ENCODE measurements at regions not wholly inside any gene's neighbourhood (a gene's known extent, or its start where the extent isn't known, plus 50 kb on each side); places are given as distances from the start of the nearest gene placed in this dataset.
"Not testable (repeated sequence)": the region's sequence is repeated elsewhere in the genome, so short reads cannot be mapped to it uniquely, and the experiment has no call there.

GRCh38 chr21:5111197-5111596 is 5410.2 kb upstream of the TPTE start:
- H3K23ac ChIP-seq (ENCODE audit: low read depth, low read length, poor library complexity); H4K91ac ChIP-seq (ENCODE audit: low read depth, low read length, poor library complexity); H3K14ac ChIP-seq (ENCODE audit: low read length); H2BK5ac ChIP-seq (ENCODE audit: low read length); H2AK5ac ChIP-seq (ENCODE audit: low read depth, low read length); H3K9me3 ChIP-seq (replicated peaks in 1 of 2; ENCODE audit: control insufficient read depth in 2 of 2, insufficient read depth in 1 of 2, low read depth in 1 of 2, low read length in 2 of 2); H3K4ac ChIP-seq (ENCODE audit: low read length); H2BK15ac ChIP-seq (ENCODE audit: low read length); H4K8ac ChIP-seq (ENCODE audit: low read depth, low read length); DNase-seq (ENCODE audit: low spot score); H2BK12ac ChIP-seq (ENCODE audit: low read length); H3K9ac ChIP-seq (ENCODE audit: low read depth, low read length, poor library complexity); H2AFZ ChIP-seq (ENCODE audit: low read length); H2BK120ac ChIP-seq (ENCODE audit: low read depth, low read length); H3K4me3 ChIP-seq (ENCODE audit: low read length in 2 of 2); H3K36me3 ChIP-seq (replicated peaks in 1 of 2; ENCODE audit: control insufficient read depth in 2 of 2, insufficient read depth in 2 of 2, low read length in 2 of 2); H3K27me3 ChIP-seq (ENCODE audit: control insufficient read depth in 3 of 3, insufficient read depth in 3 of 3, low read depth in 1 of 3, low read length in 3 of 3); H3K4me1 ChIP-seq (ENCODE audit: control insufficient read depth in 2 of 2, insufficient read depth in 1 of 2, low read depth in 1 of 2, low read length in 2 of 2); H3K79me1 ChIP-seq (ENCODE audit: low read depth, low read length); H3K27ac ChIP-seq (replicated peaks; ENCODE audit: low read length); H3K18ac ChIP-seq (ENCODE audit: low read length); H3K4me2 ChIP-seq (ENCODE audit: insufficient read depth, low read length, poor library complexity, severe bottlenecking): not testable (repeated sequence)
- no CpG with 5 or more reads among the region's 10 CpGs for WGBS, 2 donors (ENCODE audit: extremely low coverage in 2 of 2, insufficient read length in 2 of 2, insufficient replicate concordance in 1 of 2)

- not testable (repeated sequence) for H2BK5ac ChIP-seq (ENCODE audit: low read length); H3K18ac ChIP-seq (ENCODE audit: low read length); H2BK120ac ChIP-seq (ENCODE audit: low read depth, low read length); H3K4me1 ChIP-seq (ENCODE audit: control insufficient read depth in 2 of 2, insufficient read depth in 1 of 2, low read depth in 1 of 2, low read length in 2 of 2); H3K23ac ChIP-seq (ENCODE audit: low read depth, low read length, poor library complexity); H4K91ac ChIP-seq (ENCODE audit: low read depth, low read length, poor library complexity); H2AK5ac ChIP-seq (ENCODE audit: low read depth, low read length); DNase-seq (ENCODE audit: low spot score); H3K4me3 ChIP-seq (ENCODE audit: low read length in 2 of 2); H3K14ac ChIP-seq (ENCODE audit: low read length); H2BK12ac ChIP-seq (ENCODE audit: low read length); H4K8ac ChIP-seq (ENCODE audit: low read depth, low read length); H2AFZ ChIP-seq (ENCODE audit: low read length); H3K4me2 ChIP-seq (ENCODE audit: insufficient read depth, low read length, poor library complexity, severe bottlenecking); H3K9me3 ChIP-seq (replicated peaks in 1 of 2; ENCODE audit: control insufficient read depth in 2 of 2, insufficient read depth in 1 of 2, low read depth in 1 of 2, low read length in 2 of 2); H3K27me3 ChIP-seq (ENCODE audit: control insufficient read depth in 3 of 3, insufficient read depth in 3 of 3, low read depth in 1 of 3, low read length in 3 of 3); H3K9ac ChIP-seq (ENCODE audit: low read depth, low read length, poor library complexity); H3K27ac ChIP-seq (replicated peaks; ENCODE audit: low read length); H3K4ac ChIP-seq (ENCODE audit: low read length); H2BK15ac ChIP-seq (ENCODE audit: low read length); H3K36me3 ChIP-seq (replicated peaks in 1 of 2; ENCODE audit: control insufficient read depth in 2 of 2, insufficient read depth in 2 of 2, low read length in 2 of 2); H3K79me1 ChIP-seq (ENCODE audit: low read depth, low read length)
- WGBS, 2 donors (ENCODE audit: extremely low coverage in 2 of 2, insufficient read length in 2 of 2, insufficient replicate concordance in 1 of 2) = no CpG with 5 or more reads among the region's 10 CpGs
These were observed 5408.3 kb upstream of the TPTE start for GRCh38 chr21:5113092-5113491.

GRCh38 chr21:5114468-5114867 is 5406.9 kb upstream of the TPTE start:
- not testable (repeated sequence) for H2AK5ac ChIP-seq (ENCODE audit: low read depth, low read length)
- no CpG with 5 or more reads among the region's 8 CpGs for WGBS, 2 donors (ENCODE audit: extremely low coverage in 2 of 2, insufficient read length in 2 of 2, insufficient replicate concordance in 1 of 2)

GRCh38 chr21:5114893-5115645 is 5406.3 kb upstream of the TPTE start:
- not testable (repeated sequence) for H2BK12ac ChIP-seq (ENCODE audit: low read length); H2BK120ac ChIP-seq (ENCODE audit: low read depth, low read length); DNase-seq (ENCODE audit: low spot score); H3K79me1 ChIP-seq (ENCODE audit: low read depth, low read length); H3K18ac ChIP-seq (ENCODE audit: low read length); H3K36me3 ChIP-seq (replicated peaks in 1 of 2; ENCODE audit: control insufficient read depth in 2 of 2, insufficient read depth in 2 of 2, low read length in 2 of 2); H3K23ac ChIP-seq (ENCODE audit: low read depth, low read length, poor library complexity); H3K4me3 ChIP-seq (ENCODE audit: low read length in 2 of 2); H2AK5ac ChIP-seq (ENCODE audit: low read depth, low read length); H3K4ac ChIP-seq (ENCODE audit: low read length); H2BK15ac ChIP-seq (ENCODE audit: low read length); H3K14ac ChIP-seq (ENCODE audit: low read length); H4K8ac ChIP-seq (ENCODE audit: low read depth, low read length); H2BK5ac ChIP-seq (ENCODE audit: low read length); H2AFZ ChIP-seq (ENCODE audit: low read length); H3K27ac ChIP-seq (replicated peaks; ENCODE audit: low read length); H3K9ac ChIP-seq (ENCODE audit: low read depth, low read length, poor library complexity); H3K4me2 ChIP-seq (ENCODE audit: insufficient read depth, low read length, poor library complexity, severe bottlenecking); H3K4me1 ChIP-seq (ENCODE audit: control insufficient read depth in 2 of 2, insufficient read depth in 1 of 2, low read depth in 1 of 2, low read length in 2 of 2); H3K9me3 ChIP-seq (replicated peaks in 1 of 2; ENCODE audit: control insufficient read depth in 2 of 2, insufficient read depth in 1 of 2, low read depth in 1 of 2, low read length in 2 of 2); H3K27me3 ChIP-seq (ENCODE audit: control insufficient read depth in 3 of 3, insufficient read depth in 3 of 3, low read depth in 1 of 3, low read length in 3 of 3); H4K91ac ChIP-seq (ENCODE audit: low read depth, low read length, poor library complexity)
- no CpG with 5 or more reads among the region's 24 CpGs for WGBS, 2 donors (ENCODE audit: extremely low coverage in 2 of 2, insufficient read length in 2 of 2, insufficient replicate concordance in 1 of 2)

More at GRCh38 chr21:5114468-5114867, 5406.9 kb upstream of the TPTE start:
- not testable (repeated sequence) for H4K8ac ChIP-seq (ENCODE audit: low read depth, low read length); H3K4me2 ChIP-seq (ENCODE audit: insufficient read depth, low read length, poor library complexity, severe bottlenecking); H2BK120ac ChIP-seq (ENCODE audit: low read depth, low read length); H3K4me3 ChIP-seq (ENCODE audit: low read length in 2 of 2); H2BK15ac ChIP-seq (ENCODE audit: low read length); H3K23ac ChIP-seq (ENCODE audit: low read depth, low read length, poor library complexity); H2BK12ac ChIP-seq (ENCODE audit: low read length); H2AFZ ChIP-seq (ENCODE audit: low read length); H3K27me3 ChIP-seq (ENCODE audit: control insufficient read depth in 3 of 3, insufficient read depth in 3 of 3, low read depth in 1 of 3, low read length in 3 of 3); H3K9me3 ChIP-seq (replicated peaks in 1 of 2; ENCODE audit: control insufficient read depth in 2 of 2, insufficient read depth in 1 of 2, low read depth in 1 of 2, low read length in 2 of 2); H2BK5ac ChIP-seq (ENCODE audit: low read length); H3K9ac ChIP-seq (ENCODE audit: low read depth, low read length, poor library complexity); DNase-seq (ENCODE audit: low spot score); H3K27ac ChIP-seq (replicated peaks; ENCODE audit: low read length); H3K79me1 ChIP-seq (ENCODE audit: low read depth, low read length); H3K14ac ChIP-seq (ENCODE audit: low read length); H3K4me1 ChIP-seq (ENCODE audit: control insufficient read depth in 2 of 2, insufficient read depth in 1 of 2, low read depth in 1 of 2, low read length in 2 of 2); H3K18ac ChIP-seq (ENCODE audit: low read length); H3K36me3 ChIP-seq (replicated peaks in 1 of 2; ENCODE audit: control insufficient read depth in 2 of 2, insufficient read depth in 2 of 2, low read length in 2 of 2); H3K4ac ChIP-seq (ENCODE audit: low read length); H4K91ac ChIP-seq (ENCODE audit: low read depth, low read length, poor library complexity)

Data from neuronal stem cell (in vitro differentiated cells).